Astrocyte (in vitro differentiated cells and primary cell): ENCODE measurements at regions not wholly inside any gene's neighbourhood (a gene's known extent, or its start where the extent isn't known, plus 50 kb on each side); places are given as distances from the start of the nearest gene placed in this dataset.

Experiments
- DNase-seq: peaks from one replicate; pipeline ENCODE4 v3.0.0-alpha.2; 2010; ENCODE audit warnings: low read depth
- FAIRE-seq: peaks from 2 replicates; lab custom pipeline; 2011; peaks lifted over from hg19 to GRCh38; lab: Jason Lieb, UNC
- H2AFZ ChIP-seq: 2 replicates; pipeline ENCODE4 v1.6.0; 2012; ENCODE audit warnings: low read depth, low read length, inconsistent platforms
- H3K27ac ChIP-seq: 2 replicates; pipeline ENCODE4 v1.5.1; 2011; ENCODE audit warnings: low read depth, low read length, inconsistent platforms
- H3K27me3 ChIP-seq: 2 replicates; pipeline ENCODE4 v1.6.0; 2011; ENCODE audit warnings: low read length, inconsistent platforms; ENCODE audit not compliant: insufficient read depth
- H3K36me3 ChIP-seq: 2 replicates; pipeline ENCODE4 v1.5.1; 2011; ENCODE audit warnings: low read length, inconsistent platforms; ENCODE audit not compliant: insufficient read depth
- H3K4me1 ChIP-seq: 2 replicates; pipeline ENCODE4 v1.5.1; 2011; ENCODE audit warnings: low read length, inconsistent platforms; ENCODE audit not compliant: insufficient read depth
- H3K4me2 ChIP-seq: 2 replicates; pipeline ENCODE4 v1.6.0; 2012; ENCODE audit warnings: low read length, inconsistent platforms
- H3K4me3 ChIP-seq: 2 replicates; pipeline ENCODE4 v1.5.1; 2011; ENCODE audit warnings: low read depth, mild to moderate bottlenecking, low read length, inconsistent platforms; ENCODE audit not compliant: insufficient read depth
- H3K79me2 ChIP-seq: 2 replicates; pipeline ENCODE4 v1.6.0; 2012; ENCODE audit warnings: mild to moderate bottlenecking, low read length, inconsistent platforms; ENCODE audit not compliant: insufficient read depth
- H3K9ac ChIP-seq: 2 replicates; pipeline ENCODE4 v1.6.0; 2012; ENCODE audit warnings: mild to moderate bottlenecking, low read length, inconsistent platforms
- H3K9me3 ChIP-seq: 2 replicates; pipeline ENCODE4 v1.5.1; 2012; ENCODE audit warnings: low read depth, mild to moderate bottlenecking, low read length, inconsistent platforms; ENCODE audit not compliant: insufficient read depth
- H4K20me1 ChIP-seq: 2 replicates; pipeline ENCODE4 v1.6.0; 2012; ENCODE audit warnings: low read length, inconsistent platforms; ENCODE audit not compliant: insufficient read depth
- H3K27ac Mint-ChIP-seq: one replicate; pipeline ENCODE4 v1.8.0; 2021; ENCODE audit warnings: mild to moderate bottlenecking, mixed read lengths; ENCODE audit not compliant: unreplicated experiment
- H3K27me3 Mint-ChIP-seq: one replicate; pipeline ENCODE4 v1.8.0; 2021; ENCODE audit warnings: low read depth, mixed read lengths; ENCODE audit not compliant: unreplicated experiment
- H3K36me3 Mint-ChIP-seq: one replicate; pipeline ENCODE4 v1.8.0; 2021; ENCODE audit warnings: low read depth, mixed read lengths; ENCODE audit not compliant: unreplicated experiment
- H3K4me1 Mint-ChIP-seq: one replicate; pipeline ENCODE4 v1.8.0; 2021; ENCODE audit warnings: low read depth, mixed read lengths; ENCODE audit not compliant: unreplicated experiment
- H3K4me3 Mint-ChIP-seq: one replicate; pipeline ENCODE4 v1.8.0; 2021; ENCODE audit warnings: mild to moderate bottlenecking, moderate library complexity, mixed read lengths; ENCODE audit not compliant: unreplicated experiment
- H3K9me3 Mint-ChIP-seq: one replicate; pipeline ENCODE4 v1.8.0; 2021; ENCODE audit warnings: mild to moderate bottlenecking, mixed read lengths; ENCODE audit not compliant: unreplicated experiment
- CTCF ChIP-seq: IDR thresholded peaks from 2 replicates; pipeline ENCODE4 v1.5.1; 2011; ENCODE audit warnings: low read depth, mild to moderate bottlenecking, inconsistent platforms, low read length, moderate library complexity; ENCODE audit not compliant: insufficient read depth
- EZH2 ChIP-seq: IDR thresholded peaks from 2 replicates; pipeline ENCODE4 v1.6.1; 2012; ENCODE audit warnings: mild to moderate bottlenecking, low read length, inconsistent platforms; ENCODE audit not compliant: insufficient read depth

- no peaks in the 10 kb centered on the region for H3K27me3 ChIP-seq
- H4K20me1 ChIP-seq = no peaks in the 10 kb centered on the region
- H3K27ac ChIP-seq = no peak overlapping the region
- H3K4me2 ChIP-seq = no peak overlapping the region
- TF ChIP-seq CTCF = no peak
- TF ChIP-seq EZH2 = no peak
- no peaks in the 10 kb centered on the region for H3K9me3 ChIP-seq
- H3K27ac Mint-ChIP-seq = no peak overlapping the region
- H3K79me2 ChIP-seq = no peaks in the 10 kb centered on the region
- DNase-seq (peak; percentile 6), FAIRE-seq (no peak)
- no peaks in the 10 kb centered on the region for H3K4me1 ChIP-seq
- no peak overlapping the region for H3K9ac ChIP-seq
- no peak overlapping the region for H3K4me3 Mint-ChIP-seq
- no peak overlapping the region for H3K4me3 ChIP-seq
- H2AFZ ChIP-seq = no peak overlapping the region
- no peaks in the 10 kb centered on the region for H3K27me3 Mint-ChIP-seq
- H3K9me3 Mint-ChIP-seq = peaks cover 9% of the 10 kb centered on the region
- no peaks in the 10 kb centered on the region for H3K36me3 ChIP-seq
- H3K4me1 Mint-ChIP-seq = peaks cover 2% of the 10 kb centered on the region
- H3K36me3 Mint-ChIP-seq = no peaks in the 10 kb centered on the region
Measured at GRCh38 chr2:56613254-56613653, 429.5 kb downstream of the CCDC85A start.

DNA sequence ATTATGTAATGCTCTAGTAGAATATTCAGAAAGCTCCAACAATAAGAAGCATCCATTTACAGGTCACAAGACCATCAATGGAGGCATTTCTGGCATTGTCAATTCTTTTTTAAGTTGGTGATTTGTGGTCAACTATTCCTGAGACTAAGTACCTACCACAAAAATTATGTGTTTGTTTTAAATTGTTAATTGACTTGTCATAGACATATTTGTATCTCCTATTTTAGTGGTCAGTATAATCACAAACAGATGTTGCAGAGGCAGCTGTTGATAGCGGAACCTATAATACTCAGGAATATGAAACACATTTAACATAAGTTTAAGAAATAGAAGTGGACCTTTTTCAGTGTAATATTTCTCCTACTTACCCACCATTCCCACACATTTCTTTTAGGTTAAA is 430.1 kb downstream of the CCDC85A start:
- H3K4me3 Mint-ChIP-seq = no peak overlapping the region
- H3K27me3 Mint-ChIP-seq = no peaks in the 10 kb centered on the region
- H3K4me2 ChIP-seq = no peak overlapping the region
- no peak overlapping the region for H3K27ac ChIP-seq
- no peak overlapping the region for H3K27ac Mint-ChIP-seq
- no peaks in the 10 kb centered on the region for H3K36me3 Mint-ChIP-seq
- no peak overlapping the region for H2AFZ ChIP-seq
- H4K20me1 ChIP-seq = no peaks in the 10 kb centered on the region
- H3K27me3 ChIP-seq = no peaks in the 10 kb centered on the region
- H3K4me3 ChIP-seq = no peak overlapping the region
- DNase-seq (peak; percentile 67), FAIRE-seq (no peak)
- H3K9me3 Mint-ChIP-seq = peaks cover 10% of the 10 kb centered on the region
- no peaks in the 10 kb centered on the region for H3K9me3 ChIP-seq
- no peak overlapping the region for H3K9ac ChIP-seq
- TF ChIP-seq CTCF (no peak), EZH2 (no peak)
- no peaks in the 10 kb centered on the region for H3K79me2 ChIP-seq
- no peaks in the 10 kb centered on the region for H3K4me1 ChIP-seq
- no peaks in the 10 kb centered on the region for H3K36me3 ChIP-seq
- H3K4me1 Mint-ChIP-seq = peaks cover 2% of the 10 kb centered on the region

DNA sequence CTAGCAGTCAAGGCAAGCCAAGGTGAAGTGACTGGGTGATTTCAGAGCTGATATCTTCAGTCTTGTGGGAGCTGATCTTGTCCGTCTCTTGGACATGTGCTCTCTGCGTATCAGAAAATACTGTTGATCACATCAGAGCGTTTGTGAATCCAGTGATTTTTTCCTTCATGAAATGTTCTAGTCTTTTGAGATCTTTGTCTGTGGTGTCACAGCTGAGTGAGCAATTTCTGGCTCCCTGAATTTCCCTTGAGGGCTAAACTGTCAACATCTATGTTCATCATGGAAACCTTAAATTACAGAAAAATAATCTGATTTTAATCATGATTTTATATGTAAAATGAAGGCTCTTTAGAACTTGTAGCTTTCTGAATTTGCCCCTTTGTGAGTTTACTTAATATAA is 432.0 kb downstream of the CCDC85A start:
- Histone ChIP-seq H3K9ac (no peak overlapping the region), H3K79me2 (no peaks in the 10 kb centered on the region), H3K4me2 (no peak overlapping the region), H3K27ac (no peak overlapping the region), H3K4me3 (no peak overlapping the region), H2AFZ (no peak overlapping the region), H3K4me1 (no peaks in the 10 kb centered on the region), H3K9me3 (no peaks in the 10 kb centered on the region), H3K36me3 (no peaks in the 10 kb centered on the region), H3K27me3 (no peaks in the 10 kb centered on the region), H4K20me1 (no peaks in the 10 kb centered on the region)
- DNase-seq = no peak
- Mint-ChIP-seq H3K4me1 (no peaks in the 10 kb centered on the region), H3K4me3 (no peak overlapping the region), H3K27me3 (peaks cover 2% of the 10 kb centered on the region), H3K9me3 (peaks cover 10% of the 10 kb centered on the region), H3K27ac (no peak overlapping the region), H3K36me3 (no peaks in the 10 kb centered on the region)
- TF ChIP-seq CTCF (no peak), EZH2 (no peak)
- no peak for FAIRE-seq
